ENCODE measurements at regions not wholly inside any gene's neighbourhood (a gene's known extent, or its start where the extent isn't known, plus 50 kb on each side); places are given as distances from the start of the nearest gene placed in this dataset.
"Not testable (repeated sequence)": the region's sequence is repeated elsewhere in the genome, so short reads cannot be mapped to it uniquely, and the experiment has no call there.

GRCh38 chr4:8952791-8953190 lies 81.2 kb upstream of the HMX1 start:
- not testable (repeated sequence) for TF ChIP-seq CTCF (IDR thresholded peaks at IDR 0.05 in 2 of 3, conservative IDR thresholded peaks at IDR 0.05 in 1 of 3; ENCODE audit: borderline replicate concordance in 1 of 3, insufficient read depth in 1 of 3, low read depth in 2 of 3, low read length in 2 of 3); JUND (IDR thresholded peaks at IDR 0.05); MAX (IDR thresholded peaks at IDR 0.05); REST (IDR thresholded peaks at IDR 0.05; ENCODE audit: low read depth); POLR2AphosphoS5 (IDR thresholded peaks at IDR 0.05; ENCODE audit: low read depth, low read length); EZH2 (IDR thresholded peaks at IDR 0.05); ZBTB33 (IDR thresholded peaks at IDR 0.05; ENCODE audit: extremely low read depth, insufficient replicate concordance, low read length); FOSL1 (IDR thresholded peaks at IDR 0.05; ENCODE audit: low read depth); TCF7L2 (IDR thresholded peaks at IDR 0.05; ENCODE audit: borderline replicate concordance, extremely low read depth, insufficient read depth, insufficient read length); CBX3 (IDR thresholded peaks at IDR 0.05; ENCODE audit: low read depth)

Data from HCT116 (cell line).